CD8-positive, alpha-beta memory T cell (primary cell): ENCODE measurements at regions not wholly inside any gene's neighbourhood (a gene's known extent, or its start where the extent isn't known, plus 50 kb on each side); places are given as distances from the start of the nearest gene placed in this dataset.

Experiments used
- CTCF ChIA-PET: fragments of 350-600 bp; sonication (Branson Sonifier 250); formaldehyde crosslinking; loops from one replicate; lab custom pipeline; 2021; ENCODE audit warnings: antibody characterized with exemption; lab: Charles Lee
- POLR2A ChIA-PET: fragments of 350-600 bp; sonication (Branson Sonifier 250); formaldehyde crosslinking; loops from one replicate; lab custom pipeline; 2021; ENCODE audit warnings: antibody characterized with exemption; lab: Charles Lee
- DNase-seq, 5 donors: peaks; one replicate each; pipeline versions ENCODE4 v3.0.0 to v3.0.0-alpha.2; 2020 to 2022; ENCODE audit warnings: mixed read lengths in 1 of 5
- H3K27ac ChIP-seq: one replicate; pipeline ENCODE4 v1.7.0; 2013; ENCODE audit warnings: low read depth, mild to moderate bottlenecking, low read length, moderate library complexity
- H3K27me3 ChIP-seq: 2 replicates; pipeline ENCODE4 v1.7.0; 2013; ENCODE audit warnings: low read length, mild to moderate bottlenecking; ENCODE audit not compliant: insufficient read depth, poor library complexity, severe bottlenecking
- H3K36me3 ChIP-seq: 2 replicates; pipeline ENCODE4 v1.7.0; 2013; ENCODE audit warnings: mild to moderate bottlenecking, low read length, moderate library complexity; ENCODE audit not compliant: insufficient read depth
- H3K4me1 ChIP-seq: 2 replicates; pipeline ENCODE4 v1.7.0; 2013; ENCODE audit warnings: mild to moderate bottlenecking, low read length, moderate library complexity; ENCODE audit not compliant: insufficient read depth
- H3K4me3 ChIP-seq: 2 replicates; pipeline ENCODE4 v1.7.0; 2013; ENCODE audit warnings: mild to moderate bottlenecking, low read length
- H3K9me3 ChIP-seq: 2 replicates; pipeline ENCODE4 v1.7.0; 2013; ENCODE audit warnings: mild to moderate bottlenecking, low read length
- H3K27ac Mint-ChIP-seq, 8 donors: one replicate each; pipeline ENCODE4 v1.8.0; 2020 to 2021; ENCODE audit warnings: mixed read lengths in 8 of 8, mild to moderate bottlenecking in 6 of 8, inconsistent platforms in 3 of 8, moderate library complexity in 3 of 8
- H3K27me3 Mint-ChIP-seq, 2 donors: one replicate each; pipeline ENCODE4 v1.8.0; 2020 to 2021; ENCODE audit warnings: mixed read lengths in 2 of 2, mild to moderate bottlenecking in 1 of 2, moderate library complexity in 1 of 2
- H3K36me3 Mint-ChIP-seq, 3 donors: one replicate each; pipeline ENCODE4 v1.8.0; 2020 to 2021; ENCODE audit warnings: mixed read lengths in 3 of 3, inconsistent platforms in 1 of 3, mild to moderate bottlenecking in 1 of 3
- H3K4me1 Mint-ChIP-seq, 3 donors: one replicate each; pipeline ENCODE4 v1.8.0; 2020 to 2021; ENCODE audit warnings: mixed read lengths in 3 of 3, inconsistent platforms in 1 of 3, mild to moderate bottlenecking in 1 of 3
- H3K4me3 Mint-ChIP-seq, 7 donors: one replicate each; pipeline ENCODE4 v1.8.0; 2020 to 2021; ENCODE audit warnings: mixed read lengths in 7 of 7, mild to moderate bottlenecking in 6 of 7, moderate library complexity in 4 of 7, inconsistent platforms in 2 of 7
- H3K9me3 Mint-ChIP-seq, 5 donors: one replicate each; pipeline ENCODE4 v1.8.0; 2020 to 2022; ENCODE audit warnings: mixed read lengths in 5 of 5, mild to moderate bottlenecking in 3 of 5, moderate library complexity in 2 of 5, inconsistent platforms in 1 of 5

DNA sequence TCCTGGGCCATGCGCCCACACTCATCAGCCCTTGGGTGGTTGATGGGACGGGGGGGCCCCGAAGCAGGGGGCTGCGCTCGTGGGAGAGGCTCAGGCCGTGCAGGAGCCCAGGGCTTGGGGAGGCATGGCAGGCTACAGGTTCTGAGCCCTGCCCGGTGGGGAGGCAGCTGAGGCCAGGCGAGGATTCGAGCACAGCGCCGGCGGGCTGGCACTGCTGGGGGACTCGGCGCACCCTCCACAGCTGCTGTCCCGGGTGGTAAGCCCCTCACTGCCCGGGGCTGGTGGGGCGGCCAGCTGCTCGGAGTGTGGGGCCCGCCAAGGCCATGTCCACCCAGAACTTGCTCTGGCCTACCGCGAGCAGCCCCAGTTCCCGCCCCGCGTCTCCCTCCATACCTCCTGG is 295.8 kb upstream of the SEL1L start:
- H3K9me3 ChIP-seq, result no peaks in the 10 kb centered on the region
- H3K4me3 ChIP-seq, result no peak overlapping the region
- CTCF ChIA-PET, result no interaction called here
- peaks cover 2 to 15% (median 5%) of the 10 kb centered on the region in 5 donors for H3K9me3 Mint-ChIP-seq
- H3K27ac Mint-ChIP-seq, result no peak overlapping the region
- POLR2A ChIA-PET, result no interaction called here
- no peak overlapping the region for H3K27ac ChIP-seq
- no peaks in the 10 kb centered on the region for H3K4me1 ChIP-seq
- DNase-seq, result no peak
- no peaks in the 10 kb centered on the region for H3K27me3 ChIP-seq
- H3K36me3 ChIP-seq, result no peaks in the 10 kb centered on the region
- H3K4me1 Mint-ChIP-seq, result no peaks in the 10 kb centered on the region
- no peak overlapping the region for H3K4me3 Mint-ChIP-seq
- no peaks in the 10 kb centered on the region for H3K27me3 Mint-ChIP-seq
- peaks cover 0 to 1% (median 0%) of the 10 kb centered on the region in 3 donors for H3K36me3 Mint-ChIP-seq

DNA sequence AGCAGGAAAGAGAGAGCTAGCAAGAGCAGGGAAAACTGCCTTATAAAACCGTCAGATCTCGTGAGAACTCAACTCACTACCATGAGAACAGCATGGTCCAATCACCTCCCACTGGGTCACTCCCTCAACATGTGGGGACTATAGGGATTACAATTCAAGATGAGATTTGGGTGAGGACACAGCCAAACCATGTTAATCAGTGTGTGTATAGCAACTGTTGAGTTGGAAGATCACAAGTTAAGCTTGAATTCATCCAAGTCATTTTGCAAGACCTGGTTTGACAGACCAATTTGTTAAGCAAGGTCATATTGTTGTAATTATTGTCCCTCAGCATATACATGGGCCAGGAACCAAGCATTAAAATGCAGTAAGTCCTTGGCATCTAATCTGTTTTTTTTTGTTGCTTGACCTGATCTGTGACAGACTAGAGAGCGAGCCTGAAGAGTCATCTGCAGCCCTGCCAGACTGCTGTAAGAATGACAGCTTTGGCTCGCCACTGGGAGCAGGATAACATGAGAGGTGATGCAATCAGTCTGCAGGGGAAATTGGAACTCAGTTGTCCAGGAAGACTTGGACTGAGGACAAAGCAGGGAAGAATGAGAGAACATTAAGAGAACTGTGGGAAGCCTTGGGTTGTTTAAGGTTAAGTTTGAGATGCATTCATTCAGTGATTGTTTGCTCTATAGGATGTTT is 297.6 kb upstream of the SEL1L start:
- no peak overlapping the region for H3K4me3 ChIP-seq
- H3K9me3 ChIP-seq, result no peaks in the 10 kb centered on the region
- Mint-ChIP-seq H3K36me3 (peaks cover 0 to 4% (median 1%) of the 10 kb centered on the region in 3 donors), H3K4me3 (no peak overlapping the region), H3K9me3 (peaks cover 7 to 17% (median 9%) of the 10 kb centered on the region in 5 donors), H3K4me1 (no peaks in the 10 kb centered on the region), H3K27ac (no peak overlapping the region), H3K27me3 (no peaks in the 10 kb centered on the region)
- no peaks in the 10 kb centered on the region for H3K27me3 ChIP-seq
- H3K4me1 ChIP-seq, result no peaks in the 10 kb centered on the region
- ChIA-PET CTCF (no interaction called here), POLR2A (no interaction called here)
- H3K36me3 ChIP-seq, result no peaks in the 10 kb centered on the region
- no peak overlapping the region for H3K27ac ChIP-seq
- no peak for DNase-seq

DNA sequence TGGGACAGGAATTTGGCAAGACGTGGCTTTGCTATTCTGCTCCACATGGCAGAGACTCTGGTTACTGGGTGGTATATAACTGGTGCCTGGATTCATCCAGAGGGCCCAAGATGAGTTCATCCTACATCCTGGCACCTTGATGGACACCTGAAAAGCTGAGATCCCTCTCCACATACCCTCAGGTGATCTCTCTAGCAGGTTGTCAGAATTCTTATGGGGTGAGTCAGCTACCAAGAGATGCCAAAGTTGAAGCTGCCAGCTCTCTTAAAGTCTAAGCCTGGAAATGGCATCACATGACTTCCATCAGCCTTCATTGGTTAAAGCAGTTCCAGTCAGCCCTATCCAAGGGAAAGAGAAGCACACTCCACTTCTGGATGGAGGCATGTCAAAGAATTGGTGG is 300.7 kb upstream of the SEL1L start:
- Mint-ChIP-seq H3K9me3 (peaks cover 7 to 14% (median 10%) of the 10 kb centered on the region in 5 donors), H3K36me3 (peaks cover 0 to 4% (median 0%) of the 10 kb centered on the region in 3 donors), H3K4me1 (no peaks in the 10 kb centered on the region), H3K27ac (no peak overlapping the region), H3K27me3 (no peaks in the 10 kb centered on the region), H3K4me3 (no peak overlapping the region)
- Histone ChIP-seq H3K27ac (no peak overlapping the region), H3K4me3 (no peak overlapping the region), H3K9me3 (no peaks in the 10 kb centered on the region), H3K36me3 (no peaks in the 10 kb centered on the region), H3K27me3 (no peaks in the 10 kb centered on the region), H3K4me1 (no peaks in the 10 kb centered on the region)
- POLR2A ChIA-PET, result no interaction called here
- CTCF ChIA-PET, result no interaction called here
- no peak for DNase-seq

DNA sequence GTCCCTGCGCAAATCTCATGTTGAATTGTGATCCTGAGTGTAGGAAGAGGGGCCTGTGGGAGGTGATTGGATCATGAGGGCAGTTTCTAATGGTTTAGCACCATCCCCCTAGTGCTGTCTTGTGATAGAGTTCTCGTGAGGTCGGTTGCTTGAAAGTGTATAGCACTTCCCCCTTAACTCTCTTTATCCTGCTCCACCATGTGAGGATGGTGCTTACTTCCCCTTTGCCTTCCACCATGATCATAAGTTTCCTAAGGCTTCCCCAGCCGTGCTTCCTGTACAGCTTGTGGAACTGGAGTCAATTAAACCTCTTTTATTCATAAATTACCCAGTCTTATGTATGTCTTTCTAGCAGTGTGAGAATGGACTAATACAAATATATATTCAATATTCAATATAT is 303.7 kb upstream of the SEL1L start:
- peaks cover 0 to 4% (median 0%) of the 10 kb centered on the region in 3 donors for H3K36me3 Mint-ChIP-seq
- H3K27me3 Mint-ChIP-seq, result no peaks in the 10 kb centered on the region
- H3K9me3 ChIP-seq, result no peaks in the 10 kb centered on the region
- no peak overlapping the region for H3K27ac ChIP-seq
- CTCF ChIA-PET, result no interaction called here
- peaks cover 7 to 14% (median 9%) of the 10 kb centered on the region in 5 donors for H3K9me3 Mint-ChIP-seq
- H3K27me3 ChIP-seq, result no peaks in the 10 kb centered on the region
- POLR2A ChIA-PET, result no interaction called here
- H3K4me1 ChIP-seq, result no peaks in the 10 kb centered on the region
- H3K27ac Mint-ChIP-seq, result no peak overlapping the region
- H3K4me3 ChIP-seq, result no peak overlapping the region
- no peak overlapping the region for H3K4me3 Mint-ChIP-seq
- no peaks in the 10 kb centered on the region for H3K36me3 ChIP-seq
- no peak for DNase-seq
- H3K4me1 Mint-ChIP-seq, result no peaks in the 10 kb centered on the region

DNA sequence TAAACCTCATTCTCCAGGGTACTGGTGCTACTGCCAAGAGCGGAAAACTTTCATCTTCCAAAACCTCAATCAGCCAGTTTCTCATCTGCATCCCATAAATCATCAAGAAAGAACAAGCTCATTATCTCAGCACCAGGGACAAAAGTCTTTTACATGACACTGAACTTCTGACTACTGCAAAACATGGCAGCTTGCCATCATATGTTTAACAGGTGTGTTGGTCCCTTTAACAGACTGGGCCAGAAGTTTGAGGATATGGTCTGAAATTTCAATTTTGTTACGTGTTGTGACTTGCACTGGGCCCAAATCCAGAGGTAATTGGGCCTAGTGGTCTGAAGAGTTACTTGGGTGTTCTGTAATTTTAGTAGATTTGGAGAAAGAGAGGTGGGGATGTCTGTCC is 305.4 kb upstream of the SEL1L start:
- H3K27me3 Mint-ChIP-seq, result no peaks in the 10 kb centered on the region
- Histone ChIP-seq H3K9me3 (no peaks in the 10 kb centered on the region), H3K4me3 (no peak overlapping the region), H3K36me3 (no peaks in the 10 kb centered on the region), H3K4me1 (no peaks in the 10 kb centered on the region), H3K27me3 (no peaks in the 10 kb centered on the region), H3K27ac (no peak overlapping the region)
- no peaks in the 10 kb centered on the region for H3K4me1 Mint-ChIP-seq
- ChIA-PET CTCF (no interaction called here), POLR2A (no interaction called here)
- no peak overlapping the region for H3K27ac Mint-ChIP-seq
- no peak overlapping the region for H3K4me3 Mint-ChIP-seq
- peaks cover 4 to 16% (median 13%) of the 10 kb centered on the region in 5 donors for H3K9me3 Mint-ChIP-seq
- DNase-seq, result no peak
- peaks cover 0 to 4% (median 0%) of the 10 kb centered on the region in 3 donors for H3K36me3 Mint-ChIP-seq

DNA sequence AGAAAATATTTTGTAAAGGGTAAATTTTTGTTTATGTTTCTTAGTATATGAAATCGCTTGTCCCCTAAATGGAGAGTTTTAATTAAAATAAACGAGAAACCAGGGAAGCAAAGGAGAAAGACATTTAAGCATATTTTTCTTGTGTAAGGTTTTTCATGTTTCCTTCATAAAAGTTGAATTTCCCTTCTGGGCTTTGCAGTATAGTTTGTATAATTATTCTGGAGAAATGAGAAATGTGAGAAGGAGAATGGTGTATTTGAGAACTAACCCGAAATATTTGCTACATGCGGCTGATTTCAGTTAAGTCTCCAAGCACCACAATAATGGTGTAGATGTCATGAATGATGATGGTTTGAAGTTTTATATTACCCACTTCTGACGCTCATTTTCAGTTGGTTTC is 307.7 kb upstream of the SEL1L start:
- H3K27me3 ChIP-seq, result no peaks in the 10 kb centered on the region
- Mint-ChIP-seq H3K4me3 (no peak overlapping the region), H3K9me3 (peaks cover 0 to 19% (median 10%) of the 10 kb centered on the region in 5 donors), H3K27ac (no peak overlapping the region), H3K27me3 (no peaks in the 10 kb centered on the region), H3K36me3 (no peaks in the 10 kb centered on the region), H3K4me1 (no peaks in the 10 kb centered on the region)
- no peak overlapping the region for H3K4me3 ChIP-seq
- no peaks in the 10 kb centered on the region for H3K4me1 ChIP-seq
- DNase-seq, result no peak
- H3K9me3 ChIP-seq, result no peaks in the 10 kb centered on the region
- POLR2A ChIA-PET, result no interaction called here
- CTCF ChIA-PET, result no interaction called here
- no peak overlapping the region for H3K27ac ChIP-seq
- no peaks in the 10 kb centered on the region for H3K36me3 ChIP-seq

DNA sequence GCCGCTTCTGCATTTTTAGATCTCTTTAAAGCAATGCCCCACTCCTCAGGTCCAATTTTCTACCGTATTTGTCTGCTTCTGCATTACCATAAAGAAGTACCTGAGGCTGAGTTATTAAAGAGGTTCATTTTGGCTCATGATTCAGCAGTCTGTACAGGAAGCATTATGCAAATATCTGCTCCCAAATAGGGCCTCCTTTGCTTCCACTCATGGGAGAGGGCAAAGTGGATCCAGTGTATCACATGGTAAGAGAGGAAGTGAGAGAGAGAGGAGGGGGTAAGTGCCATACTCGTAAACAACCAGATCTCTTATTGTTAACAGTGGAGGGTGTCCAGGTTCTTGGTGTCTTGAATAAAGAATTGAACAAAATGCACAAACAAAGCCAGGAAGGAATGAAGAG is 316.1 kb upstream of the SEL1L start:
- H3K4me3 ChIP-seq, result no peak overlapping the region
- no peaks in the 10 kb centered on the region for H3K36me3 ChIP-seq
- ChIA-PET POLR2A (no interaction called here), CTCF (no interaction called here)
- H3K27ac ChIP-seq, result no peak overlapping the region
- Mint-ChIP-seq H3K4me1 (no peaks in the 10 kb centered on the region), H3K36me3 (no peaks in the 10 kb centered on the region), H3K27me3 (no peaks in the 10 kb centered on the region), H3K4me3 (no peak overlapping the region), H3K27ac (no peak overlapping the region), H3K9me3 (peaks cover 10 to 30% (median 21%) of the 10 kb centered on the region in 5 donors)
- no peaks in the 10 kb centered on the region for H3K27me3 ChIP-seq
- no peak for DNase-seq
- H3K4me1 ChIP-seq, result no peaks in the 10 kb centered on the region
- no peaks in the 10 kb centered on the region for H3K9me3 ChIP-seq

DNA sequence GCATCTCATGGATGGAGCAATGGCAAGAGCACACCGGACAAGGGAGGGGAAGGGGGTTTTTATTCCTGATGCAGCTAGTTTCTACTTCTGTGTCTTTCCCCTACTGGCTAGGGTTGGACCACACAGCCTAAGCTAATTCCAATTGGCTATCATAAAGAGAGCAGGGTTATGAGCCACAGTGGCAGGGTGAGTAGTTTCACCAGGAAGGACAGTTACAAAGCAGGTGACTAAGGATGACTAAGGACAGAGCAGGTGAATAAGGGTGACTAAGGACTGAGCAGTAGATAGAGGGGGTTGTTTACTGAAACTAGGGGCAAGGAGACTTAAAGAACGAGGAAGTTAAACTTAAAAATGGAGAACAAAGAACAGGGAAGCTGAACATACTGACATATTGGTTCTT is 321.4 kb upstream of the SEL1L start:
- Mint-ChIP-seq H3K36me3 (no peaks in the 10 kb centered on the region), H3K27ac (no peak overlapping the region), H3K4me3 (no peak overlapping the region), H3K4me1 (no peaks in the 10 kb centered on the region), H3K27me3 (peaks cover 0 to 2% of the 10 kb centered on the region in 2 donors), H3K9me3 (peaks cover 16 to 33% (median 21%) of the 10 kb centered on the region in 5 donors)
- CTCF ChIA-PET, result no interaction called here
- Histone ChIP-seq H3K27ac (no peak overlapping the region), H3K4me3 (no peak overlapping the region), H3K36me3 (no peaks in the 10 kb centered on the region), H3K4me1 (no peaks in the 10 kb centered on the region), H3K9me3 (no peaks in the 10 kb centered on the region), H3K27me3 (no peaks in the 10 kb centered on the region)
- DNase-seq, result no peak
- POLR2A ChIA-PET, result no interaction called here
